ENCODE measurements at regions not wholly inside any gene's neighbourhood (a gene's known extent, or its start where the extent isn't known, plus 50 kb on each side); places are given as distances from the start of the nearest gene placed in this dataset.

DNA sequence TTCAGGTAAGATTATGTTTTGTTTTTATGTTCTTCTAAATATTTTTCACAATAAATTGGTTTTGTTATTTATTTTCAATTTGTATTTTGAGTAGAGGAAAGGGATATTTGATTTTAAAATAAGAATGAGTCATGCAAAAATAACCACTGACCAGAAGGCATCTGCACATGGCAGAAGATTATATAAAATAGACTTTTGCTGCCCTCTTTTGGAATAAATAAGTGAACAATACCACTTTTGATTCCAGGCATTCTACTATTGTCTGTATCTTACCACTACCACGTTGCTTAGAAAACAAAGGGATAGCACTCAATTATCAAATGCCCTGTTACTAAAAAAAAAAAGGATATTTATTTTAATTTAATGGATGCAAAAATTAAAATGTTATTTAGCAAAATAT is 227.3 kb upstream of the ITGA1 start:
- H3K4ac ChIP-seq (ENCODE audit: low read depth, low read length) = no peak overlapping the region
- no peaks in the 10 kb centered on the region for H3K9me3 ChIP-seq (ENCODE audit: insufficient read depth, low read depth, low read length)
- no peak overlapping the region for H3K18ac ChIP-seq (ENCODE audit: low read length)
- no CpG with 5 or more reads among the region's 1 CpG for WGBS (ENCODE audit: extremely low coverage, insufficient coverage, insufficient read length)
- no peak overlapping the region for H3K4me2 ChIP-seq (ENCODE audit: low read length)
- H2BK120ac ChIP-seq (ENCODE audit: insufficient read depth, low read length, poor library complexity) = no peak overlapping the region
- H3K9ac ChIP-seq (ENCODE audit: low read length) = no peak overlapping the region
- H3K4me3 ChIP-seq (ENCODE audit: low read depth, low read length) = no peak overlapping the region
- no peak overlapping the region for H3K23ac ChIP-seq (ENCODE audit: low read length)
- H3K36me3 ChIP-seq (ENCODE audit: control insufficient read depth in 1 of 2, insufficient read depth in 2 of 2, low read length in 2 of 2) = no peaks in the 10 kb centered on the region
- no peaks in the 10 kb centered on the region for H3K4me1 ChIP-seq (ENCODE audit: control insufficient read depth in 1 of 2, insufficient read depth in 2 of 2, low read length in 2 of 2)
- H3K79me2 ChIP-seq (ENCODE audit: control insufficient read depth, insufficient read depth, low read length, poor library complexity) = no peaks in the 10 kb centered on the region
- H4K8ac ChIP-seq (ENCODE audit: low read depth, low read length) = no peak overlapping the region
- DNase-seq = peak in 1 of 2 donors; percentile 6
- no peak overlapping the region for H4K91ac ChIP-seq (ENCODE audit: low read depth, low read length)
- no peak overlapping the region for H3K14ac ChIP-seq (ENCODE audit: low read length)
- H2BK5ac ChIP-seq (ENCODE audit: low read depth, low read length, poor library complexity) = no peak overlapping the region
- no peaks in the 10 kb centered on the region for H3K27me3 ChIP-seq (ENCODE audit: insufficient read depth, low read length)
- H3K27ac ChIP-seq (ENCODE audit: low read depth, low read length) = no peak overlapping the region
- no peak overlapping the region for H2BK12ac ChIP-seq (ENCODE audit: low read length)
- H2AK5ac ChIP-seq (ENCODE audit: low read length) = no peak overlapping the region
- H2AFZ ChIP-seq (ENCODE audit: insufficient read depth, low read length, poor library complexity) = no peak overlapping the region
- no peaks in the 10 kb centered on the region for H3K79me1 ChIP-seq (ENCODE audit: low read length)
- H4K12ac ChIP-seq (ENCODE audit: low read depth, low read length) = no peak overlapping the region

DNA sequence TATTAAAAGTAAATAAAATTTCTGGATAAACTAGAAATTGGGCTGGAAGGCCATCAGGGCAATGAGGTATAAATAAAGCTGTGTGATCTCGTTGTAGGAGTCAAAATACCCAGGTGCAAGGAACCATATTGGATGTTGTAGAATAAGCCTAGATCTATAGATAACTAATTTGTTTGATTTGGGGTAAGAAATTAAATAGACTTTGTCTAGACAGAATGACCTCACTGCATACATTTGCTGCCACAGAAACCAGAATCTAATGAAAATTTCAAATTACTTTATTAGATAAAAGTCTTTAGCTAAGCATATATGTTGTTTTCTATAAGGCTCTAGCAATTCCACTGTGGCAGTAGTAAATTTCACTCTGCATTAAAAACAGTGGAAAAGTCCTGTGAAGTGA is 225.2 kb upstream of the ITGA1 start:
- no peak overlapping the region for H4K91ac ChIP-seq (ENCODE audit: low read depth, low read length)
- no peaks in the 10 kb centered on the region for H3K79me2 ChIP-seq (ENCODE audit: control insufficient read depth, insufficient read depth, low read length, poor library complexity)
- H2BK120ac ChIP-seq (ENCODE audit: insufficient read depth, low read length, poor library complexity) = no peak overlapping the region
- no peak overlapping the region for H3K14ac ChIP-seq (ENCODE audit: low read length)
- no peaks in the 10 kb centered on the region for H3K9me3 ChIP-seq (ENCODE audit: insufficient read depth, low read depth, low read length)
- H3K27me3 ChIP-seq (ENCODE audit: insufficient read depth, low read length) = no peaks in the 10 kb centered on the region
- no peaks in the 10 kb centered on the region for H3K36me3 ChIP-seq (ENCODE audit: control insufficient read depth in 1 of 2, insufficient read depth in 2 of 2, low read length in 2 of 2)
- DNase-seq = no peak
- H3K4me1 ChIP-seq (ENCODE audit: control insufficient read depth in 1 of 2, insufficient read depth in 2 of 2, low read length in 2 of 2) = no peaks in the 10 kb centered on the region
- H3K4ac ChIP-seq (ENCODE audit: low read depth, low read length) = no peak overlapping the region
- H2BK5ac ChIP-seq (ENCODE audit: low read depth, low read length, poor library complexity) = no peak overlapping the region
- H3K23ac ChIP-seq (ENCODE audit: low read length) = no peak overlapping the region
- no peak overlapping the region for H3K4me2 ChIP-seq (ENCODE audit: low read length)
- no peak overlapping the region for H2BK12ac ChIP-seq (ENCODE audit: low read length)
- no peak overlapping the region for H3K4me3 ChIP-seq (ENCODE audit: low read depth, low read length)
- no peak overlapping the region for H2AK5ac ChIP-seq (ENCODE audit: low read length)
- H2AFZ ChIP-seq (ENCODE audit: insufficient read depth, low read length, poor library complexity) = no peak overlapping the region
- H3K79me1 ChIP-seq (ENCODE audit: low read length) = no peaks in the 10 kb centered on the region
- no peak overlapping the region for H4K8ac ChIP-seq (ENCODE audit: low read depth, low read length)
- no peak overlapping the region for H4K12ac ChIP-seq (ENCODE audit: low read depth, low read length)
- no peak overlapping the region for H3K9ac ChIP-seq (ENCODE audit: low read length)
- no CpG with 5 or more reads among the region's 1 CpG for WGBS (ENCODE audit: extremely low coverage, insufficient coverage, insufficient read length)
- H3K18ac ChIP-seq (ENCODE audit: low read length) = no peak overlapping the region
- H3K27ac ChIP-seq (ENCODE audit: low read depth, low read length) = no peak overlapping the region

DNA sequence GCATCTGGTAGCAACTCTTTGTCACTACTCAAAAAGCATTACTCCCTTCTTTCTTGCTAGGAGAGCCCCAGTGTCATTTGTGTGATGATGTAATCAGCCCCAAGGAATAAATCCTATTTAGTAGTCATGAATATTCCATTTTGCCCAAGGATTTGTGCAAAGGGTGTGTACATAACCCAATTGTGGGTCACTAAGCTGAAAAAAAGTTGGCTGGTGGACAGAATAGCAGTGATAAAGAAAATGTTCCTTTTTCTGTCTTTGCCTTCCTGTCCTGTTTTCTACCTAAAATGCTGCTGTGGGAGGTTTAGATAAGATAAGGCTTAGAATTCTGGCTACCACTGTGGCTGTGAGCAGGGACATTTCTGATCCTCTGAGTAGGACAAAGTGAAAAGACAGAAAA is 223.1 kb upstream of the ITGA1 start:
- Histone ChIP-seq H2BK5ac (ENCODE audit: low read depth, low read length, poor library complexity) (no peak overlapping the region), H3K79me1 (ENCODE audit: low read length) (no peaks in the 10 kb centered on the region), H3K79me2 (ENCODE audit: control insufficient read depth, insufficient read depth, low read length, poor library complexity) (no peaks in the 10 kb centered on the region), H2BK120ac (ENCODE audit: insufficient read depth, low read length, poor library complexity) (no peak overlapping the region), H3K9ac (ENCODE audit: low read length) (no peak overlapping the region), H3K27ac (ENCODE audit: low read depth, low read length) (no peak overlapping the region), H4K8ac (ENCODE audit: low read depth, low read length) (no peak overlapping the region), H3K27me3 (ENCODE audit: insufficient read depth, low read length) (no peaks in the 10 kb centered on the region), H3K14ac (ENCODE audit: low read length) (no peak overlapping the region), H2BK12ac (ENCODE audit: low read length) (no peak overlapping the region), H2AK5ac (ENCODE audit: low read length) (no peak overlapping the region), H3K4me2 (ENCODE audit: low read length) (no peak overlapping the region), H3K18ac (ENCODE audit: low read length) (no peak overlapping the region), H3K23ac (ENCODE audit: low read length) (no peak overlapping the region), H2AFZ (ENCODE audit: insufficient read depth, low read length, poor library complexity) (no peak overlapping the region), H3K36me3 (ENCODE audit: control insufficient read depth in 1 of 2, insufficient read depth in 2 of 2, low read length in 2 of 2) (no peaks in the 10 kb centered on the region), H4K91ac (ENCODE audit: low read depth, low read length) (no peak overlapping the region), H3K9me3 (ENCODE audit: insufficient read depth, low read depth, low read length) (no peaks in the 10 kb centered on the region), H3K4ac (ENCODE audit: low read depth, low read length) (no peak overlapping the region), H3K4me3 (ENCODE audit: low read depth, low read length) (no peak overlapping the region), H4K12ac (ENCODE audit: low read depth, low read length) (no peak overlapping the region), H3K4me1 (ENCODE audit: control insufficient read depth in 1 of 2, insufficient read depth in 2 of 2, low read length in 2 of 2) (no peaks in the 10 kb centered on the region)
- DNase-seq = no peak

DNA sequence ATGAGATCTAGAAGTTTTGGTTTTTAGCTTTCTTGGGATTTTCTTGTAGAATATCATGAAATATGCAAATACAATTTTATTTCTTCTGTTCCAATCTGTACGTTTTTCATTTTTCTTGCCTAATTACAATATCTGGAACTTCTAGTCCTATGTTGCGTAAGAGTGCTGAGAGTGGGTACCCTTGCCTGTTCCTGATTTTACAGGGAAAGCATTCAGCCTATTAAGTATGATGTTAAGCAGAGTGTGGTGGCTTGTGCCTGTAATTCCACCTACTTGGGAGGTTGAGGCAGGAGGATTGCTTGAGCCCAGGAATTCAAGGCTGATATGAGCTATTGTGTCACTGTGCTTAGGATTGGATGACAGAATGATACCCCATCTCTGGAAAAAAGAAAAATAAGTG is 210.2 kb upstream of the ITGA1 start:
- H2BK12ac ChIP-seq (ENCODE audit: low read length) = no peak overlapping the region
- H3K4ac ChIP-seq (ENCODE audit: low read depth, low read length) = no peak overlapping the region
- H3K18ac ChIP-seq (ENCODE audit: low read length) = no peak overlapping the region
- H4K8ac ChIP-seq (ENCODE audit: low read depth, low read length) = no peak overlapping the region
- no peak overlapping the region for H3K14ac ChIP-seq (ENCODE audit: low read length)
- H3K79me1 ChIP-seq (ENCODE audit: low read length) = no peaks in the 10 kb centered on the region
- H2BK5ac ChIP-seq (ENCODE audit: low read depth, low read length, poor library complexity) = no peak overlapping the region
- H2AFZ ChIP-seq (ENCODE audit: insufficient read depth, low read length, poor library complexity) = no peak overlapping the region
- H3K9ac ChIP-seq (ENCODE audit: low read length) = no peak overlapping the region
- no CpG with 5 or more reads among the region's 2 CpGs for WGBS (ENCODE audit: extremely low coverage, insufficient coverage, insufficient read length)
- H3K9me3 ChIP-seq (ENCODE audit: insufficient read depth, low read depth, low read length) = no peaks in the 10 kb centered on the region
- H3K27ac ChIP-seq (ENCODE audit: low read depth, low read length) = no peak overlapping the region
- DNase-seq = no peak
- no peaks in the 10 kb centered on the region for H3K4me1 ChIP-seq (ENCODE audit: control insufficient read depth in 1 of 2, insufficient read depth in 2 of 2, low read length in 2 of 2)
- H3K23ac ChIP-seq (ENCODE audit: low read length) = no peak overlapping the region
- H3K79me2 ChIP-seq (ENCODE audit: control insufficient read depth, insufficient read depth, low read length, poor library complexity) = no peaks in the 10 kb centered on the region
- H2BK120ac ChIP-seq (ENCODE audit: insufficient read depth, low read length, poor library complexity) = no peak overlapping the region
- no peak overlapping the region for H3K4me3 ChIP-seq (ENCODE audit: low read depth, low read length)
- H3K27me3 ChIP-seq (ENCODE audit: insufficient read depth, low read length) = no peaks in the 10 kb centered on the region
- H4K91ac ChIP-seq (ENCODE audit: low read depth, low read length) = no peak overlapping the region
- no peak overlapping the region for H2AK5ac ChIP-seq (ENCODE audit: low read length)
- no peak overlapping the region for H4K12ac ChIP-seq (ENCODE audit: low read depth, low read length)
- H3K36me3 ChIP-seq (ENCODE audit: control insufficient read depth in 1 of 2, insufficient read depth in 2 of 2, low read length in 2 of 2) = no peaks in the 10 kb centered on the region
- no peak overlapping the region for H3K4me2 ChIP-seq (ENCODE audit: low read length)

DNA sequence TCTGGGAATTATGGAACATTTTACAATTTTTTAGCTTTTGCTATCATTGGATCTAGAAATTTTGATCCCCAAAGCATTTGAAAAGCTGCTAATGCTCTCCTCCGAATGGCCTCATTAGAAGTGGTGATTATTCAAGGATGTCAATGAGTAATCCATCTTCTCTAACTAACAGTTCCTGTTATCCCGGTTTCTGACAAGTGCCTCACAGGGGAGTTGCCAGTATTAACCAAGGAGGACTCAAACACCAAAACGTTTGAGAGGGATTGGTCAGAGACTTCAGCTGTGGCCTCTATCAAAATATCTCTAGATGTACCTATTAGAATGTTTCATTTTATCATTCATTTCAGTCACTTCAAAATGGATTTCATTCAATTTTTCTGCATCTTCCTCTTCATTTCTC is 208.3 kb upstream of the ITGA1 start:
- Histone ChIP-seq H4K12ac (ENCODE audit: low read depth, low read length) (no peak overlapping the region), H3K14ac (ENCODE audit: low read length) (no peak overlapping the region), H3K27ac (ENCODE audit: low read depth, low read length) (no peak overlapping the region), H2BK120ac (ENCODE audit: insufficient read depth, low read length, poor library complexity) (no peak overlapping the region), H3K18ac (ENCODE audit: low read length) (no peak overlapping the region), H4K8ac (ENCODE audit: low read depth, low read length) (no peak overlapping the region), H3K36me3 (ENCODE audit: control insufficient read depth in 1 of 2, insufficient read depth in 2 of 2, low read length in 2 of 2) (no peaks in the 10 kb centered on the region), H2BK5ac (ENCODE audit: low read depth, low read length, poor library complexity) (no peak overlapping the region), H2AK5ac (ENCODE audit: low read length) (no peak overlapping the region), H3K4ac (ENCODE audit: low read depth, low read length) (no peak overlapping the region), H2BK12ac (ENCODE audit: low read length) (no peak overlapping the region), H3K9ac (ENCODE audit: low read length) (no peak overlapping the region), H3K4me1 (ENCODE audit: control insufficient read depth in 1 of 2, insufficient read depth in 2 of 2, low read length in 2 of 2) (no peaks in the 10 kb centered on the region), H4K91ac (ENCODE audit: low read depth, low read length) (no peak overlapping the region), H3K4me3 (ENCODE audit: low read depth, low read length) (no peak overlapping the region), H3K27me3 (ENCODE audit: insufficient read depth, low read length) (no peaks in the 10 kb centered on the region), H3K79me2 (ENCODE audit: control insufficient read depth, insufficient read depth, low read length, poor library complexity) (no peaks in the 10 kb centered on the region), H3K23ac (ENCODE audit: low read length) (no peak overlapping the region), H2AFZ (ENCODE audit: insufficient read depth, low read length, poor library complexity) (no peak overlapping the region), H3K9me3 (ENCODE audit: insufficient read depth, low read depth, low read length) (no peaks in the 10 kb centered on the region), H3K79me1 (ENCODE audit: low read length) (no peaks in the 10 kb centered on the region), H3K4me2 (ENCODE audit: low read length) (no peak overlapping the region)
- WGBS (ENCODE audit: extremely low coverage, insufficient coverage, insufficient read length) = no CpG with 5 or more reads among the region's 3 CpGs
- DNase-seq = no peak
